ENCODE measurements at regions not wholly inside any gene's neighbourhood (a gene's known extent, or its start where the extent isn't known, plus 50 kb on each side); places are given as distances from the start of the nearest gene placed in this dataset.

- no peak overlapping the region for H2AFZ ChIP-seq
- no peak for DNase-seq (ENCODE audit: low spot score)
- no peak overlapping the region for H3K27ac ChIP-seq (ENCODE audit: low read depth)
- Mint-ChIP-seq H3K9me3 (peaks cover 9% of the 10 kb centered on the region; the same call in 2 of the 3 replicates), H3K36me3 (ENCODE audit: low read depth) (peaks cover 5% of the 10 kb centered on the region), H3K27ac (no peak overlapping the region), H3K4me1 (peaks cover 6% of the 10 kb centered on the region; the same call in 2 of the 3 replicates), H3K4me3 (no peak overlapping the region), H3K27me3 (ENCODE audit: insufficient read depth, low read depth, poor library complexity) (no peaks in the 10 kb centered on the region)
- no peaks in the 10 kb centered on the region for H3K9me2 ChIP-seq (ENCODE audit: insufficient read depth)
- no peak for ATAC-seq
- no peaks in the 10 kb centered on the region for H4K20me1 ChIP-seq (replicated peaks; ENCODE audit: insufficient read depth)
- H3K36me3 ChIP-seq (ENCODE audit: insufficient read depth): peaks cover 9% of the 10 kb centered on the region; the same call in 1 of the 2 replicates
- no peak for TF ChIP-seq NANOG (IDR thresholded peaks at IDR 0.05; ENCODE audit: borderline replicate concordance)
- no peak for TF ChIP-seq EZH2phosphoT487 (IDR thresholded peaks at IDR 0.05; ENCODE audit: unreplicated experiment)
- no peak for TF ChIP-seq REST (IDR thresholded peaks at IDR 0.05; ENCODE audit: unreplicated experiment)
- TF ChIP-seq ZNF331 (CRISPR knock-in tag; IDR thresholded peaks at IDR 0.05; ENCODE audit: low read depth): no peak
- TF ChIP-seq JUNB (IDR thresholded peaks at IDR 0.05; ENCODE audit: unreplicated experiment): no peak
- TF ChIP-seq ETS1 (IDR thresholded peaks at IDR 0.05): no peak
- TF ChIP-seq POLR2AphosphoS5 (IDR thresholded peaks at IDR 0.05; ENCODE audit: low read depth): no peak
- no peak for TF ChIP-seq EZH2 (IDR thresholded peaks at IDR 0.05; ENCODE audit: low read depth, unreplicated experiment)
- no peak for TF ChIP-seq ZNF114 (CRISPR knock-in tag; IDR thresholded peaks at IDR 0.05)
- TF ChIP-seq ZNF462 (CRISPR knock-in tag; IDR thresholded peaks at IDR 0.05): no peak
- TF ChIP-seq CREB1 (CRISPR knock-in tag; IDR thresholded peaks at IDR 0.05; ENCODE audit: low read depth): no peak
- no peak for TF ChIP-seq CTCF (conservative IDR thresholded peaks at IDR 0.05; ENCODE audit: low read depth in 2 of 2)
- TF ChIP-seq STAT1 (IDR thresholded peaks at IDR 0.05; ENCODE audit: unreplicated experiment): no peak
- H3F3A ChIP-seq (replicated peaks; ENCODE audit: low read depth): no peaks in the 10 kb centered on the region
- peaks cover 5% of the 10 kb centered on the region; the same call in 1 of the 2 replicates for H3K79me2 ChIP-seq (replicated peaks; ENCODE audit: insufficient read depth)
- no peak overlapping the region for H3K4me2 ChIP-seq
- H3K4me3 ChIP-seq: no peak overlapping the region
- H3K4me1 ChIP-seq (ENCODE audit: insufficient read depth): no peaks in the 10 kb centered on the region
- H3K27me3 ChIP-seq (ENCODE audit: insufficient read depth): no peaks in the 10 kb centered on the region
Observed at GRCh38 chr13:37158481-37158880, 53.0 kb upstream of the CSNK1A1L start.

Data from GM23338 (cell line).